PC-9 (cell line): ENCODE measurements at regions not wholly inside any gene's neighbourhood (a gene's known extent, or its start where the extent isn't known, plus 50 kb on each side); places are given as distances from the start of the nearest gene placed in this dataset.
"Not testable (repeated sequence)": the region's sequence is repeated elsewhere in the genome, so short reads cannot be mapped to it uniquely, and the experiment has no call there.

ENCODE experiments used
- CTCF ChIP-seq: fragments of 200-600 bp; sonication (generic); conservative IDR thresholded peaks from 2 replicates; pipeline ENCODE4 v1.6.1; 2017; ENCODE audit warnings: mixed run types, antibody characterized with exemption, mild to moderate bottlenecking, moderate library complexity
- EZH2 ChIP-seq: fragments of 200-600 bp; sonication (generic); IDR thresholded peaks from 2 replicates; pipeline ENCODE4 v1.8.0; 2017; ENCODE audit warnings: antibody characterized with exemption, low read depth

- TF ChIP-seq CTCF, EZH2: not testable (repeated sequence)
These were observed 235.5 kb upstream of the ZNF337 start for GRCh38 chr20:25932170-25932569.
